IPS-18c (cell line): ENCODE measurements at regions not wholly inside any gene's neighbourhood (a gene's known extent, or its start where the extent isn't known, plus 50 kb on each side); places are given as distances from the start of the nearest gene placed in this dataset.

Experiments
- H3K4me3 ChIP-seq: 2 replicates; pipeline ENCODE4 v1.7.0; 2013; ENCODE audit warnings: low read depth, mild to moderate bottlenecking, low read length, moderate library complexity; ENCODE audit not compliant: insufficient read depth
- H3K9me3 ChIP-seq: one replicate; pipeline ENCODE4 v1.6.1; 2013; ENCODE audit warnings: mild to moderate bottlenecking, low read length, moderate library complexity; ENCODE audit not compliant: control insufficient read depth, insufficient read depth

DNA sequence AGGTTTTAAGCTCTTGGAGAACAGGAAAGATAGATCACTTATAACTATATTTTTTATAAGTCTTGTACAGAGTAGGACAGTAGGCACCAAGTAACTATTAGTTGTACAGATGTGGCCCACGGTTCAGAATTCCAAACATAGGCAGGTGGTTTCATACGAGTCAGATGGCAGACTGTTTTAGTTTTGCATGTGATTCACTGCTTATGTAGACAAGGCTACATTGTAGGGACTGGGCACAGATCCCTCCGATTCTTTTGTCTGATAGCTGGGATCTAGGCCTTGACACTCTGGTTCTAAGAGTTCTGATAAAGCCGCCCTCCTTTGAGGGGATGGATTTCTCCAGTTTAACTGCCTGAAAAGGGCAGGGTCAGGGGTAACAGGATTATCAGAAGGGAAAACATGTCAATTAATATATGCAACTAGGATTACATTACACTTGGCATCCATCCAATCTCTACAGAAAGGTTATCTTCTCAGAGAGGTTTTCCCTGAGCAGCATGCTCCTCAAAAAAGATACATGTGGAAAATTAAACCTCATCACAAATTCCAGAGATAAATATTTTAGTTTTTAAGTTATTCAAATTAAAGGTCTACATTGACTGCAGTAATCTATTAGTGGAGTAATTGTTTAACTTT is 87.8 kb downstream of the SPRY1 start:
- Histone ChIP-seq H3K4me3 (no peak overlapping the region), H3K9me3 (peaks cover 2% of the 10 kb centered on the region)

- Histone ChIP-seq H3K4me3 (no peak overlapping the region), H3K9me3 (peaks cover 2% of the 10 kb centered on the region)
Observed at GRCh38 chr4:123485601-123486000, 89.0 kb downstream of the SPRY1 start.

GRCh38 chr4:123488916-123489315 is 92.3 kb downstream of the SPRY1 start:
- no peak overlapping the region for H3K4me3 ChIP-seq

GRCh38 chr4:123495530-123495929 is 98.9 kb downstream of the SPRY1 start:
- Histone ChIP-seq H3K4me3 (no peak overlapping the region), H3K9me3 (peaks cover 4% of the 10 kb centered on the region)

More at GRCh38 chr4:123488916-123489315, 92.3 kb downstream of the SPRY1 start:
- H3K9me3 ChIP-seq = peaks cover 2% of the 10 kb centered on the region

- H3K4me3 ChIP-seq = no peak overlapping the region
- peaks cover 4% of the 10 kb centered on the region for H3K9me3 ChIP-seq
Observed at GRCh38 chr4:123496421-123496820, 99.8 kb downstream of the SPRY1 start.

DNA sequence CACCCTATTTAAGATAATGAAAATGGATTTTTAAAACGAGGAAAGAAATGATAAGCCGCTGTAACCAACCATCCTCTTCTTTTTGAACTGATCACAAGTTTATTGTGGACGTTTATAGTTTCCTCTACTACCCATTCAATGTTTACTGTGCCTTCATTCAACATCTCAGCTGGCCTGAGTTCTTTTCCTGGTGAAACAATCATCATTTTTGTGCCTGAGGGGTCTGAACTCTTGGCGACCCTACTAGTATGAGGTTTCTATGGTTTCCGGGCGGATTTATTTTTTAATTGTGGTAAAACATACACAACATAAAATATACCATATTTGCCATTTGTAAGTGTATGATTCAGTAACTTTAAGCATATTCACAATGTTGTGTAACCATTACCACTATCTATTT is 100.7 kb downstream of the SPRY1 start:
- H3K9me3 ChIP-seq = peaks cover 4% of the 10 kb centered on the region
- H3K4me3 ChIP-seq = no peak overlapping the region

DNA sequence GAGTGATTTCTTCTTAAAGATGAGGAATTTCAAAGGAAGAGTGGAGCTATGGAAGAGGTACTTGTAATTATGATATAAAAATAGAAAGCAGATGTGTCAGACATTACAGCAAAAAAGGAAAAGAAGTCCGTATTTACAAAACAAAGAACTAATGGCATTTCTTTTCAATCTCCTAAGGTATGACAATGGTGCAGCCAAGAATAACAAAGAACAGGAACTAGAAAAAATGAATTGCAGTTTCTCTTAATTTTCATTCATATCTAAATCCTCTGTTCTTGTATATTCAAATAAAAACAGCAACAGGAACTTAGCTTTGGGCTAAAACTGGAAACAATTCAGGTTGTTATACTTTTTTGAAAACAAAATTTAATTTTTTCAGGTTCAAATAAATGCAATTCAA is 105.1 kb downstream of the SPRY1 start:
- Histone ChIP-seq H3K9me3 (no peaks in the 10 kb centered on the region), H3K4me3 (no peak overlapping the region)

DNA sequence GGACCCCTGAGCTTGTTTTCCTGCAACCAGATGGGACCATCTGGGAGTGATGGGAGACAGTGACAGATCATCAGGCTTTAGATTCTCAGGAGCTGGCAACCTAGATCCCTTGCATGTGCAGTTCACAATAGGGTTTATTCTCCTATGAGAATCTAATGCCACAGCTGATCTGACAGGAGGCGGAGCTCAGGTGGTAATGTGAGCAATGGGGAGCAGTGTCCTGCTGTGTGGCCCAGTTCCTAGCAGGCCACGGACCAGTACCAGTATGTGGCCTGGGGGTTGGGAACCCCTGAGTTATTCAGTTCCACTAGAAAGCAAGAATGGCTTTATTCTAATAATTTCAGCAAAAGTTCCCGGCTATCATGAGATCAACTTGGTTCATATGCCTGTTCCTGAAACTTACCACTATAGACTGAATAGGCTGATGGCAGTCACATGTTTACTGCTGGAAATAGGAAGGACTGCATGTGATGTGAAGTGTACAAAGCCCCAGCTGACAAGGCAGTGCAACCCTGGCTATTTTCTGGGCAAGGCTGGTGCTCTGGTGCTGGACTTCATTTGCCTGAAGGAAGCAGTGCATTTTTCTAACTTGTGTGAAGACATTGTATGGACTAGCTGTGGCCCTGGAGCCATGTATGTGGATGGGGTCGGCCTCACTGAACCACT is 107.2 kb downstream of the SPRY1 start:
- Histone ChIP-seq H3K9me3 (no peaks in the 10 kb centered on the region), H3K4me3 (no peak overlapping the region)

DNA sequence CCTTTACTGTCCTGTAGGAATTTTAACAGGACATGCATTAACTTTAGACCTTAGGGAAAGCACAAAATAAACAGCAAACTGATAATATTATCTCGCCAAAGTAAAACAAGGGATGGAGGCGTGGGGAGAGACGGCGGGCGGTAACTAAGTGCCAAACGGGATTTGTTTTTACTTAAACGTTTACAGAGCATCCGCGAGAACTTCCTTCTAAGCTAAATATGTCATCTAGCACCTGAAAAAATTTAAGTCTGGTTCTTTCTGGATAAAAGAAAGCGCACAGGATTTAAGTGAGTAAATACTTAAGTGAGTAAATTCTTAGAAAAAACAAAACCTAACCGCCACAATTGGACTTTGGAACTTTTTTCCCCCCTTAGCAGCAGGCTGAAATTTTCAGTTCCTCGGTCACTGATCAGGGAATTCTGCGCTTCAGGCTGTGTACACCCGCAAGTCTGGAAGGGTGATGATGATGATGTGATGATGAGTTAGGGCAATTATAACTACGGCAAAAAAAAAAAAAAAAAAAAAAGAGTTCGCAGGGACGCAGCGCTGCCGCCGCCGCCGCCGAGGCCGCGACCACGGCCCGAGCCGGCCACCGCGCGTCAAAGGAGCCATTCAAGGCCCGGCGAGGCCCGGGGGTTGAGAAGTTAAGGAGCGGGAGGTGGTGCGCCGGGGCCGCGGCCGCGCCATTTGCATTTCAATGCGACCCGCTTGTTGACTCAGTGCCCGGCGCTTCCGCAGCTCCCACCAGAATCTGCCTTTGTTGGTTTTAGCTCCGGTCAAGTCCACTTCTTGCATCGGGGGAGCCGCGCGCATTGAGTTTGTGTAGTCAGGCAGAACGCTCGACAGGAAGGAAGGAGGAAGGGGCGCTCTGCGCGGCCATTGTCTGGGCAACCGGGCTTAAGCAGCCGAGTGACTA is 108.8 kb downstream of the SPRY1 start:
- H3K9me3 ChIP-seq = no peaks in the 10 kb centered on the region
- H3K4me3 ChIP-seq = peak overlapping the region; percentile 40; the same call in 1 of the 2 replicates

- peak overlapping the region; percentile 40; the same call in 1 of the 2 replicates for H3K4me3 ChIP-seq
Observed at GRCh38 chr4:123506011-123506695, 109.6 kb downstream of the SPRY1 start.

GRCh38 chr4:123507376-123507775 is 110.8 kb downstream of the SPRY1 start:
- H3K4me3 ChIP-seq = no peak overlapping the region
- H3K9me3 ChIP-seq = no peaks in the 10 kb centered on the region

More at GRCh38 chr4:123506011-123506695, 109.6 kb downstream of the SPRY1 start:
- H3K9me3 ChIP-seq = no peaks in the 10 kb centered on the region

GRCh38 chr4:123510221-123510620 is 113.6 kb downstream of the SPRY1 start:
- no peak overlapping the region for H3K4me3 ChIP-seq
- H3K9me3 ChIP-seq = no peaks in the 10 kb centered on the region

- Histone ChIP-seq H3K9me3 (no peaks in the 10 kb centered on the region), H3K4me3 (no peak overlapping the region)
Observed at GRCh38 chr4:123510659-123511058, 114.1 kb downstream of the SPRY1 start.

GRCh38 chr4:123516576-123516975 is 120.0 kb downstream of the SPRY1 start:
- Histone ChIP-seq H3K4me3 (no peak overlapping the region), H3K9me3 (no peaks in the 10 kb centered on the region)

DNA sequence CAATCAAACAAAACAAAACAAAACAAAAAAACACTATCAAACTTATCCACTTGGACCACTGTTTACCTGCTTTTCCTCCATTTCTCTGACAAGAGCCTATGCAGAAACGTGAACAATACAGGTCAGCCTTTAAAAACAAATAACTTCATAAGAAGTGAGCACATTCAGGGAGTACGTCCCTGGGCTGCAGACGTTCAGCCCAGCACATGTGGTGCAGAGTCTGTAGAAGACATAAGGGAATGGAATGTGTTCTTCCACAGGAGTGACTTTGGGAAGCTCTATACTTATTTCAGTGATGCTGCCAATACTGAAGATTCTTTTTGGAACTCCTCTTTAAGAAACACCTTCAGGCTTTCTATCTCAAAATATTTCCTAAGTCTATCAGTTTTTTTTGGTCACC is 120.6 kb downstream of the SPRY1 start:
- Histone ChIP-seq H3K4me3 (no peak overlapping the region), H3K9me3 (no peaks in the 10 kb centered on the region)

GRCh38 chr4:123517971-123518370 is 121.4 kb downstream of the SPRY1 start:
- no peak overlapping the region for H3K4me3 ChIP-seq
- no peaks in the 10 kb centered on the region for H3K9me3 ChIP-seq

- H3K9me3 ChIP-seq = no peaks in the 10 kb centered on the region
- no peak overlapping the region for H3K4me3 ChIP-seq
Observed at GRCh38 chr4:123520325-123520724, 123.7 kb downstream of the SPRY1 start.
